HEK293T (cell line): ENCODE measurements at regions not wholly inside any gene's neighbourhood (a gene's known extent, or its start where the extent isn't known, plus 50 kb on each side); places are given as distances from the start of the nearest gene placed in this dataset.

Experiments
- ARNT ChIP-seq: fragments of 450-650 bp; IDR thresholded peaks from 2 replicates; pipeline ENCODE4 v1.6.1; 2017; ENCODE audit warnings: mild to moderate bottlenecking
- BHLHE40 ChIP-seq: fragments of 450-650 bp; IDR thresholded peaks from 2 replicates; pipeline ENCODE4 v1.6.1; 2016; ENCODE audit warnings: mild to moderate bottlenecking, moderate library complexity, borderline replicate concordance
- CTBP1 ChIP-seq: fragments of 450-650 bp; IDR thresholded peaks from 2 replicates; pipeline ENCODE4 v1.6.1; 2016; ENCODE audit warnings: borderline replicate concordance
- FOXA1 ChIP-seq: fragments of 450-650 bp; IDR thresholded peaks from 2 replicates; pipeline ENCODE4 v1.6.1; 2016; ENCODE audit warnings: mild to moderate bottlenecking
- FOXK2 ChIP-seq: fragments of 450-650 bp; IDR thresholded peaks from 2 replicates; pipeline ENCODE4 v1.6.1; 2016; ENCODE audit warnings: mild to moderate bottlenecking
- HDGF ChIP-seq: fragments of 450-650 bp; IDR thresholded peaks from 2 replicates; pipeline ENCODE4 v1.6.1; 2017; ENCODE audit warnings: antibody characterized with exemption, borderline replicate concordance
- SP1 ChIP-seq: fragments of 450-650 bp; IDR thresholded peaks from 2 replicates; pipeline ENCODE4 v1.6.1; 2017
- TF ChIP-seq, protein P1 (sequence below): fragments of 450-650 bp; IDR thresholded peaks from 2 replicates; pipeline ENCODE4 v1.6.1; 2016

DNA sequence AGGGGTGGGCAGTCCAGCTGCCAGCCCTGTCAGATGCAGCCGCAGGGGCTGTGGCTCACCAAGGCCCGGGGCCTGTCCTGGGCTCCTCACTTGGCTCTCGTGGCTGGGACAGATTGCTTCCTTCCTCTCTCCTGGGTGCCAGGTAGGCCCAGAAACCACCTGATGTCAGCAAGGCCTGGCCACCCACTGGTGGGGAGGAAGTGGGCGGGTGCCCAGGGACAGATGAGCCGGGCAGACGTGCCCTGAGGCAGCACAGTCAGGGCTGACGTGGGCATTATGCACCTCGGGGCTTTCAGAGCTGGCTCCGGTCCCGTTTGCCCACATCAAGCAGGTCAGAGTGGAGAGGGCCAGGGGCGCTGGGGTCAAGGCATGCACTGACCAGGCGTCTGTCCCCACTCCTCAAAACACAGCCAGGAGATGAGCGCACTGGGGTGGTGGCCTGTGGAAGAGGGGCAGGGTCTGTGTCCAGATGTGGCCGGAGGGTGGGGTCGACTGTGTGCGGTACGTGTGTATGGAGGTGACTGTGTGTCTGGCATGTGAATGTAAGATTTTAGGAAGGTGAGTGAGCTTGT, 133.2 kb upstream of the PTPN1 start:
- TF ChIP-seq SP1 = no peak
- TF ChIP-seq FOXA1 = no peak
- no peak for TF ChIP-seq BHLHE40
- no peak for TF ChIP-seq CTBP1
- TF ChIP-seq HDGF = no peak
- TF ChIP-seq, protein P1, sequence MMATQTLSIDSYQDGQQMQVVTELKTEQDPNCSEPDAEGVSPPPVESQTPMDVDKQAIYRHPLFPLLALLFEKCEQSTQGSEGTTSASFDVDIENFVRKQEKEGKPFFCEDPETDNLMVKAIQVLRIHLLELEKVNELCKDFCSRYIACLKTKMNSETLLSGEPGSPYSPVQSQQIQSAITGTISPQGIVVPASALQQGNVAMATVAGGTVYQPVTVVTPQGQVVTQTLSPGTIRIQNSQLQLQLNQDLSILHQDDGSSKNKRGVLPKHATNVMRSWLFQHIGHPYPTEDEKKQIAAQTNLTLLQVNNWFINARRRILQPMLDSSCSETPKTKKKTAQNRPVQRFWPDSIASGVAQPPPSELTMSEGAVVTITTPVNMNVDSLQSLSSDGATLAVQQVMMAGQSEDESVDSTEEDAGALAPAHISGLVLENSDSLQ = no peak
- TF ChIP-seq FOXK2 = no peak
- no peak for TF ChIP-seq ARNT
